ENCODE measurements at regions not wholly inside any gene's neighbourhood (a gene's known extent, or its start where the extent isn't known, plus 50 kb on each side); places are given as distances from the start of the nearest gene placed in this dataset.

GRCh38 chr10:109456566-109457301 is 466.6 kb downstream of the XPNPEP1 start:
- DNase-seq (ENCODE audit: low read depth), result no peak
- in situ Hi-C loops (cut with HindIII; ENCODE audit: low pct_unique_long_range_greater_than_20kb, low sequenced_read_pairs), result no loop called here

- in situ Hi-C loops (cut with HindIII; ENCODE audit: low pct_unique_long_range_greater_than_20kb, low sequenced_read_pairs), result no loop called here
- no peak for DNase-seq (ENCODE audit: low read depth)
Measured at GRCh38 chr10:109454691-109455090, 468.6 kb downstream of the XPNPEP1 start.

- in situ Hi-C loops (cut with HindIII; ENCODE audit: low pct_unique_long_range_greater_than_20kb, low sequenced_read_pairs), result no loop called here
- DNase-seq (ENCODE audit: low read depth), result no peak
Measured at GRCh38 chr10:109451879-109452278, 471.4 kb downstream of the XPNPEP1 start.

GRCh38 chr10:109450702-109451101 is 472.6 kb downstream of the XPNPEP1 start:
- DNase-seq (ENCODE audit: low read depth), result no peak
- in situ Hi-C loops (cut with HindIII; ENCODE audit: low pct_unique_long_range_greater_than_20kb, low sequenced_read_pairs), result no loop called here

GRCh38 chr10:109433434-109433833 is 489.9 kb downstream of the XPNPEP1 start:
- in situ Hi-C loops (cut with HindIII; ENCODE audit: low pct_unique_long_range_greater_than_20kb, low sequenced_read_pairs), result no loop called here
- DNase-seq (ENCODE audit: low read depth), result no peak

DNA sequence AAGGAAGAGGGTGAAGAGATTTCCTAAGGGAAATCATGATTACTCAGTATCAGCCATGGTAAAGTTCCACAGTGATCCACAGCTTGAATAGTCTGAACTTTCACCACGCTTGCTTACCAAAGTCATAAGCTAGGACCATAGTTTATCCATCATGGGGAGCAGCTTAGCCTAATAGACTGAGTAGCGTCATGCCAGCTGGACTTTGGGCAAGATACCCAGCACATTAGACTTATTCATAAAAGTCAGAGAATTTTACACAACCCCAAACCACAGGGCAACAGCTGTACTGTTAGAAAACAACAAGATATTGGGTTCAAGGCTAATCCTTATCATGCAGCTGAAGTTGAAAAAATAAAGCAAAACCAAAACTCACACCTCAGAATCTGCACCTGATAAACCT is 491.0 kb downstream of the XPNPEP1 start:
- no peak for DNase-seq (ENCODE audit: low read depth)
- in situ Hi-C loops (cut with HindIII; ENCODE audit: low pct_unique_long_range_greater_than_20kb, low sequenced_read_pairs), result no loop called here

DNA sequence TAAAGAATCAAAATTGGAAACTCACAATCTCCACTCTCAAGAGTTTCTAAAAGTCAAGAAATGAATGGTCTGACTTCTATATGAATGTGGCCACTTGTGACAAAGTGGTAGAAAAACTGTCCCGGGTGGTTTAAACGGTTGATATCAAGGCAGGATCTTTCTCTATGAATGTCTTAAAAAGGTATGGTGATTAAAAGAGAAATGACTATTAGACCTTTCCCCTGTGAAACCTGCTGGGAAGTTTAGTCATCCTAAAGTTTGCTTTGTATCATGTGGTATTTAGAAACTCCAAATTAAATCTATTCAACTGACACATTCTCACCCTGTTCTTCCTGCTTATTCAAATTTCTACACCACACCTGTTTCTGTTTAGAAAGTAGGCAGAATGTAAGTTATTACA is 492.5 kb downstream of the XPNPEP1 start:
- in situ Hi-C loops (cut with HindIII; ENCODE audit: low pct_unique_long_range_greater_than_20kb, low sequenced_read_pairs), result no loop called here
- no peak for DNase-seq (ENCODE audit: low read depth)

- no peak for DNase-seq (ENCODE audit: low read depth)
- in situ Hi-C loops (cut with HindIII; ENCODE audit: low pct_unique_long_range_greater_than_20kb, low sequenced_read_pairs), result no loop called here
Measured at GRCh38 chr10:109430043-109430760, 493.1 kb downstream of the XPNPEP1 start.

GRCh38 chr10:109428775-109429491 is 494.4 kb downstream of the XPNPEP1 start:
- in situ Hi-C loops (cut with HindIII; ENCODE audit: low pct_unique_long_range_greater_than_20kb, low sequenced_read_pairs), result no loop called here
- no peak for DNase-seq (ENCODE audit: low read depth)

- DNase-seq (ENCODE audit: low read depth), result no peak
- in situ Hi-C loops (cut with HindIII; ENCODE audit: low pct_unique_long_range_greater_than_20kb, low sequenced_read_pairs), result no loop called here
Measured at GRCh38 chr10:109427411-109427810, 495.9 kb downstream of the XPNPEP1 start.

- in situ Hi-C loops (cut with HindIII; ENCODE audit: low pct_unique_long_range_greater_than_20kb, low sequenced_read_pairs), result no loop called here
- no peak for DNase-seq (ENCODE audit: low read depth)
Measured at GRCh38 chr10:109426987-109427386, 496.3 kb downstream of the XPNPEP1 start.

DNA sequence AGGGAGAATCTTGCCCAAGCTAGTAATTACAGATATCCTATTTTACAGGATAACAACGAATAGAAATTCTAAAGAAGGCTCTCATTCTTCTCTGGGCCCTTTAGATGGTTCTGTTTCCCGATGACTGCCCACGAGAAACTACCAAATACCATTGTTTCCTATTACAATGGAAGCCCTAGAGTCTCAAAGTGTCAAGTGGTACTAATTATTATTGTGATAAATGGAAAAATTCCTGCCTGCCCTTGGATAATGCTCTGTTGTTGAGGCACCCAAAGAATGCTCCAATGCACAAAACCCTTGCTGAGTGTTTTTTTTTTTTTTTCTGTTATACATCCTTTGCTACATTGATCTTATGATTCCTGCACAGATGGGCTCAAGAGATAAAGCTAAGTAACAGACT is 504.5 kb downstream of the XPNPEP1 start:
- DNase-seq (ENCODE audit: low read depth), result no peak
- in situ Hi-C loops (cut with HindIII; ENCODE audit: low pct_unique_long_range_greater_than_20kb, low sequenced_read_pairs), result no loop called here

DNA sequence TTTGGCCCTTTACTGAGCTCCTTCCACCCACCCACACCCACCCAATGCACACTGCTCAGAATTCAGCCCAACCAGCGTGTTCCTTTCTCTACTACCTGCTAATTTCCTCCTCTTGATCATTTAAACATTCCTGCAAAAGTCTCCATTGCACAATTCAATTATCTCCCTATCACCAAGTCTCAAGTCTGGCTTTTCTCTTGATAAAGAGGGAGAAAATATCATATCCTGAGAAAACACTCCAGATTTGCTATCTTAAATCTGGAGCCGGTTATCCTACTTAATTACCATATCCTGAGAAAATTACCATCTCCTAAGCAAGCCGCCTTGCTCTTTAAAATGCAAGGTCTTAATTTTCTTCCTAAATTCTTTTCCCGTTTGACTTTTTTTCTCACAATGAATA is 505.5 kb downstream of the XPNPEP1 start:
- in situ Hi-C loops (cut with HindIII; ENCODE audit: low pct_unique_long_range_greater_than_20kb, low sequenced_read_pairs), result no loop called here
- DNase-seq (ENCODE audit: low read depth), result no peak

GRCh38 chr10:109412353-109412752 is 511.0 kb downstream of the XPNPEP1 start:
- in situ Hi-C loops (cut with HindIII; ENCODE audit: low pct_unique_long_range_greater_than_20kb, low sequenced_read_pairs), result no loop called here
- no peak for DNase-seq (ENCODE audit: low read depth)

DNA sequence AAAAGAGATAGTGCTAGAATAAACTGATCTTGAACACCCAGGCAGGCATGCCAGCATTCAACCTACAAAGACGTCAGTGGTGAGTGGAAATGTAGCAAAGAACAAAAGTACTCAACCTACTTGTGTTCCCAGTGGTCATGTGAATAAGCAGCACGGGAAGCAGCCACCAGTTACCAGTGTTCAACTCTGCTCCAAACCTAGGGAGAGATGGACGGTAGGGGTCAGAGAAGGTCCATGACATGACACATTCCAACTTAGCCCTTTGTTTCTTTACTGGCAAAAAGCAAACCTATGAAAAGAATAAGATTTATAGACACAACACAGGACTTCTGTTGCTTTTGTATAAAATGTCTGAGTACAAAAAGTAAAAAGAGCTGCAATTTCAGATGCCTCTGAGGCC is 511.4 kb downstream of the XPNPEP1 start:
- DNase-seq (ENCODE audit: low read depth), result no peak
- in situ Hi-C loops (cut with HindIII; ENCODE audit: low pct_unique_long_range_greater_than_20kb, low sequenced_read_pairs), result no loop called here

DNA sequence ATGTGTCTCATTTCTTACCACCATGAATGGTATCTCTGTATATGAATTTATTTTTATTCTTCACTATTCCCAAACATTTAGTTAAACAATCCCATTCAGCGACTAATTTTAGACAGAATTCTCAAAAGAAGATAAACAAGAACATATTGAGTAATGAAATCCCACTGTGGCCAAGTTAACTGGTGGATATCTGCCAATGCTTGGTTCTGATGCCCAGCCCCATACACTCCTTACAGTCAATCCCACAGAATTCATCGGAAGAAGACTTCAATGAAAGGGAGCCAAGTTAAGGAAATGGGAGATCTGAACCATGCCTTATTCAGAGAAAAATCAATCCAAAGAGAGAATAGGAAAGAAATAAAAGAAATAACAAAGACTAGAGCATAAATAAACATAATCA is 518.0 kb downstream of the XPNPEP1 start:
- in situ Hi-C loops (cut with HindIII; ENCODE audit: low pct_unique_long_range_greater_than_20kb, low sequenced_read_pairs), result no loop called here
- no peak for DNase-seq (ENCODE audit: low read depth)

DNA sequence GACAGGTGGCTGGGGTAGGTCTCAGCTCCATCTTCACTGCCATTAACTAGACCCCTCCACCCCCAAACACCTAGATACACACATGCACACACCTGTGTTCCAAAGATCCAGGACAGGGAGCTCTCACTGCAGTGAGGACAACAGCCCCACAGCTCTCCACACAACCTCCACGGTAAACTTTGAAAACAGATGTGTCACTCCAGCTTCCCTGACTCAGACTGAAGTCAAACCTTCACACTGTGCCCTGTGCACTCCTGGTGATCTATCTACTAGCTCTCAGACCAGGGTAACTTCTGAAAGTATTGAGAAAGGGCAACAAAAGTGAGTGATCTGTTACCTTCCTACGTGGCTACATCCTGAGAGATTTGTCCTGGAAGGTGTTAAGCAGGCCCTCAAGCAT is 519.8 kb downstream of the XPNPEP1 start:
- in situ Hi-C loops (cut with HindIII; ENCODE audit: low pct_unique_long_range_greater_than_20kb, low sequenced_read_pairs), result no loop called here
- DNase-seq (ENCODE audit: low read depth), result no peak

- in situ Hi-C loops (cut with HindIII; ENCODE audit: low pct_unique_long_range_greater_than_20kb, low sequenced_read_pairs), result no loop called here
- no peak for DNase-seq (ENCODE audit: low read depth)
Measured at GRCh38 chr10:109393425-109393824, 529.9 kb downstream of the XPNPEP1 start.

GRCh38 chr10:109386921-109387320 is 536.4 kb downstream of the XPNPEP1 start:
- DNase-seq (ENCODE audit: low read depth), result no peak
- in situ Hi-C loops (cut with HindIII; ENCODE audit: low pct_unique_long_range_greater_than_20kb, low sequenced_read_pairs), result no loop called here
